ENCODE measurements at regions not wholly inside any gene's neighbourhood (a gene's known extent, or its start where the extent isn't known, plus 50 kb on each side); places are given as distances from the start of the nearest gene placed in this dataset.

DNA sequence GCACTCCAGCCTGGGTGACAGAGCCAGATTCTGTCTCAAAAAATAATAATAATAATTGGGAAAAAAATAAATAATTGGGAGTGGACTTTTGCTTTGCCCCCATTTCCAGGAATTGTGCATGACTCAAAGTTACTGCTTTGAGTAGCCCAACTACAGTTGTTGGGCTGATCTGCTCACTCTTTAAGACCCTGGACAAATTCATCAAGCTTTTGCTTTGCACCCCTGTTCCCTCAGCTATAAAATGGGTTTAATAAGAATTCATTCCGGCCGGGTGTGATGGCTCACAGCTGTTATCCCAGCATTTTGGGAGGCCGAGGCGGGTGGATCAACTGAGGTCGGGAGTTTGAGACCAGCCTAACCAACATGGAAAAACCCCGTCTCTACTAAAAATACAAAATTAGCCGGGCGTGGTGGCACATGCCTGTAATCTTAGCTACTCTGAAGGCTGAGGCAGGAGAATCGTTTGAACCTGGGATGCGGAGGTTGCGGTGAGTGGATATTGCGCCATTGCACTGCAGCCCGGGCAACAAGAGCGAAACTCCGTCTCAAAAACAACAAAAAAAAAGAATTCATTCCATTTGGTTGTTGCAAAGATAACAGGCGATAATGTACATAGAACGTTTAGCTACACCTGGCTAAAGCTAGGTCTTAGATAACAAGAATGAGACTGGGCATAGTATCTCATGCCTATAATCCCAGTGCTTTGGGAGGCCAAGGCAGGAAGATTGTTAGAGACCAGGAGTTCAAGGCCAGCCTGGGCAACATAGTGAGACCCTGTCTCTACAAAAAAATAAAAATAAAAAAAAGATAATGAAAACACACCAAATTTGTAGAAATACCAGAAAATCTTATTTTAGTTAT, 87.9 kb upstream of the ZNF217 start:
- intact Hi-C loops (cut with DNase I) = no loop called here
- no peak for DNase-seq

GRCh38 chr20:53679597-53680309, 86.1 kb upstream of the ZNF217 start:
- Histone ChIP-seq H3K36me3 (no peaks in the 10 kb centered on the region), H3K9me3 (no peaks in the 10 kb centered on the region), H3K27me3 (no peaks in the 10 kb centered on the region), H3K4me3 (no peak overlapping the region), H3K27ac (peak overlapping the region; percentile 1 to 92 (median 89)), H3K4me1 (peaks cover 0 to 30% (median 8%) of the 10 kb centered on the region in 4 donors)
- no peak for ATAC-seq
- TF ChIP-seq, protein P1, sequence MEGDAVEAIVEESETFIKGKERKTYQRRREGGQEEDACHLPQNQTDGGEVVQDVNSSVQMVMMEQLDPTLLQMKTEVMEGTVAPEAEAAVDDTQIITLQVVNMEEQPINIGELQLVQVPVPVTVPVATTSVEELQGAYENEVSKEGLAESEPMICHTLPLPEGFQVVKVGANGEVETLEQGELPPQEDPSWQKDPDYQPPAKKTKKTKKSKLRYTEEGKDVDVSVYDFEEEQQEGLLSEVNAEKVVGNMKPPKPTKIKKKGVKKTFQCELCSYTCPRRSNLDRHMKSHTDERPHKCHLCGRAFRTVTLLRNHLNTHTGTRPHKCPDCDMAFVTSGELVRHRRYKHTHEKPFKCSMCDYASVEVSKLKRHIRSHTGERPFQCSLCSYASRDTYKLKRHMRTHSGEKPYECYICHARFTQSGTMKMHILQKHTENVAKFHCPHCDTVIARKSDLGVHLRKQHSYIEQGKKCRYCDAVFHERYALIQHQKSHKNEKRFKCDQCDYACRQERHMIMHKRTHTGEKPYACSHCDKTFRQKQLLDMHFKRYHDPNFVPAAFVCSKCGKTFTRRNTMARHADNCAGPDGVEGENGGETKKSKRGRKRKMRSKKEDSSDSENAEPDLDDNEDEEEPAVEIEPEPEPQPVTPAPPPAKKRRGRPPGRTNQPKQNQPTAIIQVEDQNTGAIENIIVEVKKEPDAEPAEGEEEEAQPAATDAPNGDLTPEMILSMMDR (IDR thresholded peaks at IDR 0.05) = no peak
- no peak for TF ChIP-seq POLR2A (IDR thresholded peaks at IDR 0.05)
- DNase-seq = no peak
- WGBS (ENCODE audit: insufficient coverage, low coverage, low lambda C conversion rate, missing lambda C conversion rate) = 67% methylated on average over 6 of the region's 7 CpGs
- intact Hi-C loops (cut with DNase I) = no loop called here

More for the DNA sequence above, 87.9 kb upstream of the ZNF217 start:
- H3K4me1 ChIP-seq = peaks cover 0 to 27% (median 8%) of the 10 kb centered on the region in 4 donors
- H3K36me3 ChIP-seq = no peaks in the 10 kb centered on the region
- H3K4me3 ChIP-seq = no peak overlapping the region
- 55% methylated on average over 16 of the region's 17 CpGs for WGBS (ENCODE audit: insufficient coverage, low coverage, low lambda C conversion rate, missing lambda C conversion rate)
- no peaks in the 10 kb centered on the region for H3K27me3 ChIP-seq
- TF ChIP-seq, protein P1 (IDR thresholded peaks at IDR 0.05) = no peak
- no peak for TF ChIP-seq POLR2A (IDR thresholded peaks at IDR 0.05)
- no peak overlapping the region for H3K27ac ChIP-seq
- no peak for ATAC-seq
- no peaks in the 10 kb centered on the region for H3K9me3 ChIP-seq

GRCh38 chr20:53678990-53679596, 85.5 kb upstream of the ZNF217 start:
- ATAC-seq (peak in 3 of 4 donors; percentile 31 to 45 (median 42)), DNase-seq (no peak)
- Histone ChIP-seq H3K27me3 (no peaks in the 10 kb centered on the region), H3K4me1 (peaks cover 0 to 30% (median 8%) of the 10 kb centered on the region in 4 donors), H3K36me3 (no peaks in the 10 kb centered on the region), H3K9me3 (no peaks in the 10 kb centered on the region), H3K27ac (peak overlapping the region; percentile 1 to 92 (median 89)), H3K4me3 (no peak overlapping the region)
- no peak for TF ChIP-seq POLR2A (IDR thresholded peaks at IDR 0.05)
- TF ChIP-seq, protein P1 (IDR thresholded peaks at IDR 0.05) = no peak
- intact Hi-C loops (cut with DNase I) = no loop called here
- 16% methylated on average over 3 of the region's 3 CpGs for WGBS (ENCODE audit: insufficient coverage, low coverage, low lambda C conversion rate, missing lambda C conversion rate)

DNA sequence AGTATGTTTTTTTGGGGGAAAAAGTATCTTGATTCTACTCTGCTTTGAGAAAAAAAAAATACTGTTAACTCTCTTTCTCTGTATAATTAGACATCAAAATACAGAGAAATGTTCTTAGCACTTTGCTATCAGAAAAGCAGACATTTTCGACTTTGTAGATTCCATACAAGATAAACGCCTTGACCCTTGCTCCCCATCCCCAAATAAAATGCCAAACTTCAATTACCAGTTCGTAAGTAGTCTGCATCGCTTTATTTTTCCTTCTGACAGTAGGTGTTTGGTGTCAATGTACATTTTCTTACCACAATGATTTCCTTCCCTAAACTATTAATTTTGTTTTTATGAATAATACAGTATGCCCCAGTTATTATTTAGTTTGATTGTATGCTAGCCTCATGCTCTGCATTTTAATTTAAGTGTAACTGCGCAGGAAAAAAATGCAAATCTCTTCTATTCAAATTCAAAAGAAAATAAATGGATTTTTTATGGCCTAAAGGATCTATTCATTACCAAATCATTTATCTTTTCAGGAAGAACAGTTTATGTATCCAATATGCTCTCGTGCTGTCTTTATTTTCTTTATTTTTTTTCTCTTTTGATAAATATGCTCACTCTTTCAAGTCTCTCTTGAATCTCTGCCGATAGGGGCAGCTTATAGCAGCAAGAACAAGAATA, 84.8 kb upstream of the ZNF217 start:
- no peak for DNase-seq
- peak overlapping the region in 1 of 3 donors; percentile 9 for H3K4me3 ChIP-seq
- TF ChIP-seq POLR2A (IDR thresholded peaks at IDR 0.05) = no peak
- TF ChIP-seq, protein P1 (IDR thresholded peaks at IDR 0.05) = no peak
- H3K36me3 ChIP-seq = no peaks in the 10 kb centered on the region
- ATAC-seq = no peak
- H3K4me1 ChIP-seq = peaks cover 0 to 30% (median 8%) of the 10 kb centered on the region in 4 donors
- intact Hi-C loops (cut with DNase I) = no loop called here
- WGBS (ENCODE audit: insufficient coverage, low coverage, low lambda C conversion rate, missing lambda C conversion rate) = 22% methylated on average over 7 of the region's 7 CpGs
- peak overlapping the region; percentile 58 to 92 (median 89) for H3K27ac ChIP-seq
- H3K9me3 ChIP-seq = no peaks in the 10 kb centered on the region
- no peaks in the 10 kb centered on the region for H3K27me3 ChIP-seq

Measured in right lobe of liver (tissue), 6 donors.